NK-92 treated with Interleukin-12 subunit alpha and Interleukin-12 subunit beta, amount 100 ng/mL, for 24 hours (cell line): ENCODE measurements at regions not wholly inside any gene's neighbourhood (a gene's known extent, or its start where the extent isn't known, plus 50 kb on each side); places are given as distances from the start of the nearest gene placed in this dataset.
"Not testable (repeated sequence)": the region's sequence is repeated elsewhere in the genome, so short reads cannot be mapped to it uniquely, and the experiment has no call there.

Experiments used
- DNase-seq: peaks from one replicate; lab custom pipeline; 2025; lab: John Stamatoyannopoulos, UW

DNA sequence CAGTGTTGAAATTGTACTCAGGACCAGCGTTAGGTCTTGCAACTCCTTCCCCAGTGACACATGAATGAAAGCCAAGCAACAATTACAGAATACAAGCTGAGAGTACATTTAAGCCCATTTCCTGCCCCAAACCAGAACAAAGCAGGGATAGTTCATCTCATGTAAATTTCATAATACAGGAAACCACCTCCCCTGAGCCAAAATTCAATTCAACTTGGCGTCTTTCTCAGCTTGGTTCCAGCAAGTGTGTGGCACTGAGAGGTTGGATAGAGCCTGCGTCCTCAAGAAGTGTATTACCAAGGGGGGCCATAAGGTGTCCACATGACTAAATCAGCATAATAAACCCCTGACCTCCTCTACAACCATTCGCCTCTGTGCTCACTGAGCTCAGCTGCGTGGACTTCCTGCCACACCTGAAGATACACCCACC lies 278.9 kb upstream of the CRY1 start:
- DNase-seq = no peak

DNA sequence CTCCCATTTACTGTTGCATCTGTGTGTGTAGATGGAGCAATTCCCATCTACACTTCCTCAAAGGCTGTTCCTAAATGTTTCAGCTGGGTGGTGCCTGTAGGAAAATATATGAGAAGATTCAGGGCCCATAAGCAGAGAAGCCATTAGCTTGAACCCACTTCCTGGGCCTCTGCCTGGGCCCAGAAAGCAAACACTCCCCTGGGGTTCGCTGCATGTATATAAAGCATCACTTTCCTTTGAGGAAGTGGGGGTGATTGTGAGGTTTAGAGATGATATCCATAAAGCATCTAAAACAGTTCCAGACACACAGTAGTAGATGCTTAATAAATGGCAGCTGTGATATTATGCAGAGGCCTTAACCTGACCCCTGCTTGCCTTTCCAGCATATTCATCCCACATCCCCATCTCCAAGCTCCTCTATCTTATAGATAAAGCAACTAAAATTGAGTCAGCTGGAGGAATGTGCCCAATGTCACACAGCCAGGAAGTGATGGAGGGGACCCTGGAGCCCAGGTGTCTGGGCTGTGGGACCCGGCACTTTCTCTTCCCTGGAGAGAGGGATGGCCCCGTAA lies 280.0 kb upstream of the CRY1 start:
- no peak for DNase-seq

DNA sequence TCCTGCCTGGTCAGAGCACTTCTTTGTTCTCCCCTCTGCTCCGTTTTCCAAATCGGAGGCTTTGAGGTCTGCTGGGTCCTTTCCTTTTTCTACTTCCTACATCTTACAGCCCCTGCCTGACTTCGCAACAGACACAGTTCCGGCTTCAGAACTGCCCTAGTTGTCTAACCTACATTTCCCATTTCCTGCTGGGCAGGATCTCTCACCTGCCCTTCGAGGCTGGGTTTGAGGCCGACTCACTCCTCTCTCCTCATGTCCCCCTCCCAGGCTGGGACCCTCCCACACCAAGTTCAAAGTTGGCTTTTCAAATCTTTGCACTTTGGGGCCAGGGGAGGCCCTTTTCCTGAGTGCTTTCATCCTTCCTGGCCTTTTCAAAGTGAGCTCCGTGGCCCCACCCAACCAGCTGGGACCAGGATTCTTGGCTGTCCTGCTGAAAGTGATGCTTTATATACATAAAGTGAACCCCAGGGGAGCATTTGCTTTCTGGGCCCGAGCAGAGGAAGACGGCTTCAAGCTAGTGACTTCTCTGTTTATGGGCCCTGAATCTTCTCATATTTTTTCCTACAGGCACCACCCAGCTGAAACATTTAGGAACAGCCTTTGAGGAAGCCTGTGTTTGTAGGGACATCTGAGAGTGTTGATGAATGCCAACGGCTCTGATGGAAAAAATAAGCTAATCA lies 281.0 kb upstream of the CRY1 start:
- no peak for DNase-seq

DNA sequence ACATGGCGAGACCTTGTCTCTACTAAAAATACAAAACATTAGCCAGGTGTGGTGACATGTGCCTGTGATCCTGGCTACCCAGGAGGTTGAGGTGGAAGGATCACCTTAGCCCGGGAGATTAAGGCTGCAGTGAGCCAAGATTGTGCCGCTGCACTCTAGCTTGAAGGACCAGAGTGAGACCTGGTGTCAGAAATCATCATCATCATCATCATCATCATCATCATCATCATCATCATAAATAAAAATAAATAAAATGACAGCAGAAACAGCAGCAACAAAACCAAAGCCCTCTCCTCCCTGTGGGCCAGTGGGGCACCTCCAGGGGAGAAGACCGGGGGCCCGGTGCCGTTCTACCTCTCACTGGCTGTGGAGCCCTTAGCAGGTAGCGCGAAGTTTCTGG lies 281.9 kb upstream of the CRY1 start:
- DNase-seq = no peak

- no peak for DNase-seq
These were observed 284.4 kb upstream of the CRY1 start for GRCh38 chr12:107377596-107378385.

- DNase-seq = no peak
These were observed 285.3 kb upstream of the CRY1 start for GRCh38 chr12:107378609-107379008.

DNA sequence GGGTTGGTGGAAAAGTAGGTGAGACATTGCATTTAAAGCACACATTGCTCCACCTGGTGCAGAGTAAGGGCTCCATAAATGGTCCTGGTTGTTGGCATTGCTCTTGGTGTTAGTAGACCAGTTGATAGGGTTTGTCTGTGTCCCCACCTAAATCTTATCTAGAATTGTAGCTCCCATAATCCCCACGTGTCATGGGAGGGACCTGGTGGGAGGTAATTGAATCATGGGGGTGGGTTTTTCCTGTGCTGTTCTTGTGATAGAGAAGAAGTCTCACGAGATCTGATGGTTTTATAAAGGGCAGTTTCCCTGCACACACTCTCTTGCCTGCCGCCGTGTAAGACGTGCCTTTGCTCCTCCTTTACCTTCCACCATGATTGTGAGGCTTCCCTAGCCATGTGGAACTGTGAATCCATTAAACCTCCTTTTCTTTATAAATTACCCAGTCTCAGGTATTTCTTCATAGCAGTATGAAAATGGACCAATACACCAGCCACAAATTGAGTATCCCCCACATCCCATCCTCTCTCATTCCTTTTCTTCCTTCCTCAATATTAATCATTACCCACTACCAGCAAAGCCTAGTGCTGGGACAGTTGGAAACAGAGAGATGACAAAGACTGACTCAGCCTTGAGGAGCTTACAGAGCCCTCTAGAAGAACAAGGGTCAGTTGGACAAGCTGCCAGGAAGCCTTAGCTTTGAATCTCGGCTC lies 285.9 kb upstream of the CRY1 start:
- not testable (repeated sequence) for DNase-seq

DNA sequence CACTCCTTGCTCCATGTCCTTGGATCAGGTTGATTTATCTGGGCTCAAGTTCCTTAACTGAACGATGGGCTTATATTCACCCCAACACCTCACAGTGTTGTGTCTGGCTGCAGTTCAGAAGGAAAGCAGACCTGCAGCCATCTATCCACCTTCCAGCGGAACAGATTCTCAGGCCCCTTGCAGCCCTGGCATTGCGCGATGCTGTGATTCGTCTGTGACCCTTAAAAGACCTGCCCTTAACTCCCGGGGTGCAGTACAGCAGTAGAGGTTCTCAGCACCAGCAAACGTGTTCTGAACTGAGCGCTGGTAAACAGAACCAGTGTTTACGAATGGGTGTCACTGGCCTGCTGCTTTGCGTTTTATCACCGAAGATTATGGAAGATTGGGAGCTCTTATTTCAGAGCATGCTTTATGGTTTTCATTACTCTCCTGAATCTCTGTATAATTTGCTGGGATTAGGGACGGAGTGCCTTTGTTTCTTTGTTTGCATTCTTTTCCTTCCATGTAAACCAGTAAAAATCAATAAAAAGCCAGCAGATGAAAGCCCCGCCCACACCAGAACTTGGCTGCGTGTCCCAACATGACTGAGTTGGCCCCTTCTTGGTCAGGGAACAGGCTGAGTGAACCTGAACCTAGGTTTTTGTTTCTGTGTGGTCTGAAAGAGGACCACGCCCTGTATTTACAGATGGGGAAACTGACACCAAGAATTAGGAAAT lies 286.7 kb upstream of the CRY1 start:
- no peak for DNase-seq

DNA sequence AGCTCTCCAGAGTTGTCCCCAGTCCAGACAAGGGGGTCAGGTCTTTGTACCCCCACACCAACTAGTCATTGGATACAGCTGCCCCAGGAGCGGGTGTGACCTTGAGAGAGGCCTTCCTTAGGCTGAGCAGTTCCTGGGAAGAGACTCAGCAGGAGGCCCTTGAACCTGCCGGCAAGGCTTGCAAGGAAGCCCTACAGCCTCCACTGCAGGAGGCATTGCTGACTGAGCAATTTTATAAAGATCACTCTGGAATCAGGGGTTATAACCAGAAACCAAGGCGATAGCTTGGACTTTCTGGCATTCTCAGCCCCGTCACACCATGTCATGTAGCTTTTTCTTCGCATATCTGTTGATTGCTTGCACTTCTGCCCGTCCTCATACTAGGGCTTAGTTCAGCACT lies 291.3 kb upstream of the CRY1 start:
- DNase-seq = no peak

GRCh38 chr12:107385509-107385908 lies 292.2 kb upstream of the CRY1 start:
- DNase-seq = no peak

DNA sequence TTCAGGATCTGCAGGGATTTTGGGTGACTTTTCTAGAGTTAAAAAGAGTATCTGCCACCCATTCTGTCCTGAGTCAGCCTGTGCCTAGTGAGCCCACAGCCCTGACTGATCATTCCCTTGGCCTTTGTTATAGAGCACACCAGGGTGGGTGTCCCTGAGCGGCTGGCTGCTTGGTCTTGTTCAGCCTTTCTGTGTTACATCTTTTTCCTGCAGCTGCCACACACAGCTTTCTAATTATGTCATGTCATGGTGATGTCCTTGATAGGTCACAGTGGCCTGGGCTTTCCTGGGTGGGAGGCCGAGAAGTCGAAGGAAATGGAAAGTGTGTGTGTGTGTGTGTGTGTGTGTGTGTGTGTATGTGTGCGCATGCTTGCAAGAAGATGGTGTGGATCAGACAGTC lies 293.2 kb upstream of the CRY1 start:
- DNase-seq = no peak

DNA sequence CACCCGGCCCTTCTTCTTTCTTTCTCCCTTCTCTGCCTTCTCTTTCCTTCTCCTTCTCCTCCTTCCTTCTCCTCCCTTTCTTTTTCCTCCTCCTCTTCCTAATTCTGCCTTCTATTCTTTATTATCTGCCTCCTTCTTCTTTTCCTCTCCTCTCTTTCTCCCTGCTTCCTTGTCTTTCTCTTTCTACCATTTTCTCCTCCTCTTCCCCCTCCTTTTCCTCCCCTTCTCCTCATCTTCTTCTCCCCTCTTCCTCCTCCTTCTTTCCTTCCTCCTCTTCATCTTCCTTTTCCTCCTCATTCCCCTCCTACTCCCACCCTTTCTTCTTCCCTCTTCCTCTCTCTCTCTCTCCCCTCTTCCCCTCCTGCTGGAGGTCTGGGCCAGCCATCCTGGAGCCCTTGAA lies 294.9 kb upstream of the CRY1 start:
- no peak for DNase-seq

- no peak for DNase-seq
These were observed 295.2 kb upstream of the PWP1 start for GRCh38 chr12:107390414-107390813.

GRCh38 chr12:107393043-107393717 lies 292.4 kb upstream of the PWP1 start:
- no peak for DNase-seq

- no peak for DNase-seq
These were observed 290.9 kb upstream of the PWP1 start for GRCh38 chr12:107394693-107395092.

- no peak for DNase-seq
These were observed 289.8 kb upstream of the PWP1 start for GRCh38 chr12:107395817-107396216.

- no peak for DNase-seq
These were observed 288.6 kb upstream of the PWP1 start for GRCh38 chr12:107396991-107397390.

GRCh38 chr12:107397890-107398500 lies 287.6 kb upstream of the PWP1 start:
- DNase-seq = no peak

- DNase-seq = no peak
These were observed 286.6 kb upstream of the PWP1 start for GRCh38 chr12:107399046-107399445.

DNA sequence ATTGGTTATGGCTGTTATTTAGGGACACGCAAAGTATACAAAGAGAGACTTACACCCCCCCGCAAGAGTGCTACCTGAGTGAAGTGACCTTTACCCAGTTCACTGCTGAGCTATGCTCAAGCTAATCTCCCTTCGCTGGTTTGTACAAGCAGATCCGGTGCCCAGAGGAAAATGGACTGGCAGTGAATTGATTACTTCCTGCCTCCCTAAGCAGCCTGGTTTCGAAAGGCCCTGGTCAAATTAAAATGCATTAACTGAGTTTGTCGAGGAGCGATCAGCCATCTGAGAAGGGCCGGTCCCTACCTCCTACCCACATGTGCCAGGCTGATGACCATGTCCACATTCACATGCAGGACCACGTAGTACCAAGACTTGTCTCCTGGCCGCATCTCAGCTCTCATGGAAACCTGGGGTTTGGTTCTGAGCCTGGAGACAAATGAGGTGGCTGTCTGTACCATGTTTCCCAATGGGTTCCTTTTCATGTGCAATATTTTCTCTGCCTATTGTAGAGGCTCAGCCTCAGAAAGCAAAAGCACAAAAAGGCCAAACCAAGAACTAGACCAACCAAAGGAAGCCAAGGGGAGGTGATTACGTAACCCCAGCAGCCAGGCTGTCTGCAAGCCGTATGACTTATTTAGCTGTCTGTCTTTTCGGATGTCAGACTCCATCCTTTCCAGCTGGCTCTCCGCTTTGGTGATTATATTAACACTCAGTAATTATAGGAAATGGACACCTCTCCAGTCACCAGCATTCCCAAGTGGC lies 284.7 kb upstream of the PWP1 start:
- no peak for DNase-seq
